ENCODE measurements at regions not wholly inside any gene's neighbourhood (a gene's known extent, or its start where the extent isn't known, plus 50 kb on each side); places are given as distances from the start of the nearest gene placed in this dataset.

GRCh38 chr10:109156396-109156795 is 766.9 kb downstream of the XPNPEP1 start:
- POLR2A ChIA-PET = no interaction called here
- no peaks in the 10 kb centered on the region for H3K27me3 ChIP-seq (ENCODE audit: control insufficient read depth, insufficient read depth, low read length)
- CTCF ChIA-PET = no interaction called here
- TF ChIP-seq CTCF (IDR thresholded peaks at IDR 0.05; ENCODE audit: low read depth, low read length) = no peak
- H3K4me3 ChIP-seq (ENCODE audit: low read depth, low read length) = no peak overlapping the region
- H3K9me3 ChIP-seq (ENCODE audit: control insufficient read depth, insufficient read depth, low read length) = no peaks in the 10 kb centered on the region
- H3K27ac ChIP-seq (ENCODE audit: low read depth, low read length) = no peak overlapping the region
- no peak for DNase-seq (ENCODE audit: low read depth, low spot score)

- DNase-seq (ENCODE audit: low read depth, low spot score) = no peak
- H3K27ac ChIP-seq (ENCODE audit: low read depth, low read length) = no peak overlapping the region
- no peaks in the 10 kb centered on the region for H3K27me3 ChIP-seq (ENCODE audit: control insufficient read depth, insufficient read depth, low read length)
- ChIA-PET POLR2A (no interaction called here), CTCF (no interaction called here)
- H3K9me3 ChIP-seq (ENCODE audit: control insufficient read depth, insufficient read depth, low read length) = no peaks in the 10 kb centered on the region
- no peak for TF ChIP-seq CTCF (IDR thresholded peaks at IDR 0.05; ENCODE audit: low read depth, low read length)
- no peak overlapping the region for H3K4me3 ChIP-seq (ENCODE audit: low read depth, low read length)
Observed at GRCh38 chr10:109149666-109150350, 773.5 kb downstream of the XPNPEP1 start.

- no peak for TF ChIP-seq CTCF (IDR thresholded peaks at IDR 0.05; ENCODE audit: low read depth, low read length)
- ChIA-PET POLR2A (no interaction called here), CTCF (no interaction called here)
- Histone ChIP-seq H3K27me3 (ENCODE audit: control insufficient read depth, insufficient read depth, low read length) (no peaks in the 10 kb centered on the region), H3K4me3 (ENCODE audit: low read depth, low read length) (no peak overlapping the region), H3K27ac (ENCODE audit: low read depth, low read length) (no peak overlapping the region), H3K9me3 (ENCODE audit: control insufficient read depth, insufficient read depth, low read length) (no peaks in the 10 kb centered on the region)
- DNase-seq (ENCODE audit: low read depth, low spot score) = no peak
Observed at GRCh38 chr10:109127363-109127762, 795.9 kb downstream of the XPNPEP1 start.

- TF ChIP-seq CTCF (IDR thresholded peaks at IDR 0.05; ENCODE audit: low read depth, low read length) = no peak
- Histone ChIP-seq H3K4me3 (ENCODE audit: low read depth, low read length) (no peak overlapping the region), H3K27me3 (ENCODE audit: control insufficient read depth, insufficient read depth, low read length) (no peaks in the 10 kb centered on the region), H3K27ac (ENCODE audit: low read depth, low read length) (no peak overlapping the region), H3K9me3 (ENCODE audit: control insufficient read depth, insufficient read depth, low read length) (no peaks in the 10 kb centered on the region)
- ChIA-PET POLR2A (no interaction called here), CTCF (no interaction called here)
- DNase-seq (ENCODE audit: low read depth, low spot score) = no peak
Observed at GRCh38 chr10:109126541-109126940, 796.8 kb downstream of the XPNPEP1 start.

- no peak for DNase-seq (ENCODE audit: low read depth, low spot score)
- CTCF ChIA-PET = no interaction called here
Observed at GRCh38 chr10:109126016-109126415, 797.3 kb downstream of the XPNPEP1 start.

More at GRCh38 chr10:109126016-109126415, 797.3 kb downstream of the XPNPEP1 start:
- POLR2A ChIA-PET = no interaction called here
- Histone ChIP-seq H3K27me3 (ENCODE audit: control insufficient read depth, insufficient read depth, low read length) (no peaks in the 10 kb centered on the region), H3K9me3 (ENCODE audit: control insufficient read depth, insufficient read depth, low read length) (no peaks in the 10 kb centered on the region), H3K27ac (ENCODE audit: low read depth, low read length) (no peak overlapping the region), H3K4me3 (ENCODE audit: low read depth, low read length) (no peak overlapping the region)
- 0 out of 2 replicates have a peak, but pooled peaks have one; percentile 1 for TF ChIP-seq CTCF (IDR thresholded peaks at IDR 0.05; ENCODE audit: low read depth, low read length)
